HG02938 (cell line): ENCODE measurements at regions not wholly inside any gene's neighbourhood (a gene's known extent, or its start where the extent isn't known, plus 50 kb on each side); places are given as distances from the start of the nearest gene placed in this dataset.
A peak's percentile ranks its signal among the peaks of the same experiment; 100 is the strongest.
"Not testable (repeated sequence)": the region's sequence is repeated elsewhere in the genome, so short reads cannot be mapped to it uniquely, and the experiment has no call there.

Experiments
- ATAC-seq: cut with Tn5 transposase; IDR thresholded peaks from one replicate; pipeline ENCODE4 v1.9.1; 2021; ENCODE audit warnings: mild to moderate bottlenecking, moderate library complexity; ENCODE audit not compliant: unreplicated experiment

DNA sequence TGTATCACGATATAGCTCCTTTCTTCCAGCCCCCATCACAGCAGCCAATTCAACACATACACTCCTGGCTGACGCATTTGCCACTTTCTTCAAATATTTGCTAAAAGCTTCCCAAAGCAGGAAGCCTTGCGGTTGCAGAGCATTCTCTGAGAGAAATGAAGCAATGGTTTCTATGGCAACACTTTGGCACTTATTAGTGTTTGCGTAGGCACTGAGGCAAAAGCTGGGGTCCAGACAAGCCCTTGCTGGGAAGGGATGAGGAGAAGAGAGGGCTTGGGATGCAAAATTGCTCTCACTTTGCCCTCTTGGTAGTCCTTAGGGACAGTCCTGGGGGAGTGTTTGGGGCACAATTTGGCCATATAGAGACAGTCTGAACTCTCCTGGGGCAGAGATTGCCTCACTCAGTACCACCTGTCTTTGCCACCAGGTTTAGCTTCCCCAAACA is 55.0 kb upstream of the PAK3 start:
- peak; percentile 77 for ATAC-seq

DNA sequence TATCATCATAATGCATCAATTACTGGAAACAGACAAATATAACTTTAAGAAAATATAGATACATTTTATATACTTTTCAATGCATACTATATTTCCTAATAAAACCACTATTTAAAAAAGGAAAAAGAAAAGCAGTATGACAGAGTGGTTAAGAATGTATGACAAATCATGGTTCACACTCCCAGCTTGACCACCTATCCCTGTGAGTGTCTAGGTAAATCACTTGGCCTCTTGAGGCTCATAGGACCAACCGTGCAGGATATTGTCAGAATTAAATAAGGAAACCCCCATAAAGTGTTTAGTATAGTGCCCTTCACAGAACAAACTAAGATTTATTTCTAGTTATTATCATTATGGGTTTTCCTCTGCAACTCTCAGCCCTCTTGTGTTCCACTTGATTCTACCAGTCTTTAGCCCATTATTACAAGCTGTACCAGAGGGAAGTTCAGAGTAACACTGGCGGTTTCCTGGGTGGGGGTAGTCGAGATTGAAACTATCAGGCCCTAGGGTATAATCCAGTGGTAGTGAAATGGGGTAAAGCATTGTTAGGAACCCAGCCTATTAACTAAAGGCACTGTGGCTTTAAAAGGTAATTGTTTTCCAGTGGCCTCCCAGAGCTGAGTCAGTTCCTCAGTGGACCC is 55.5 kb upstream of the PAK3 start:
- ATAC-seq: peak; percentile 48

DNA sequence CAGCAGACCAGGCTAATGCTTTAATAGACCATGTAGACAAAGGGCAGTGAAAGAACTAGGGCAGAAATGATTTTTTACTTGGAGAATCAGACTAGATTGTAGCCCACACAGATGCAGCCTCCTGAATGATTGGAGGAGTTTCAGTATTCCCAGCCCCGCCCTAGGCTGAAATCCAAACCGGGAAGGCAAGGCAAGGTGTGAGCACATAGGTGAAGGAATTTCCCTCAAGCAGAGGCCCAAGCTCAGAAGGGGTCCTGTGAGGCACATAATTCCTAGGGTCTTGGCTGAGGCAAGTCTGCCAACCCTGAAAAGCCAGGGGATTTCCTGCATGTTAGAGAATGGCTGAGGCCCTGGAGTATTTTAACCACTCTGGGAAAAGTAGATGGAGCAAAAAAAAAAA is 56.4 kb upstream of the PAK3 start:
- no peak for ATAC-seq

DNA sequence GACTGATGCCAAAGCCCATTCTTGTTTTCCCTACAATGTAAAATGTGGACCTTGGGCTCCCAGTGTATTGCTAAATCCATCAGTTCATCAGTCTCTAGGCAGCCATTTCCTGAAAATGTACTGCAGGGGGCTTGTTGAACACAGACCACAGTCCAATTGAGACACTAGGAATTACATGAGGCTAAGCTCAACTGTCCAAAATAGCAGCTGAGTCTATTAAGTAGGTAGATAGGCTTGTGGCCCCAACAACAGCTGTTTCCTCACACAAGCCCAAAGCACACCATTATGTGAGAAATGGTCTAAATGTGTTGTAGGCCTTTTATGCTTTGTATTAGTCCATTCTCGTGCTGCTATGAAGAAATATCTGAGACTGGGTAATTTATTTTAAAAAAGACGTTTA is 60.0 kb upstream of the PAK3 start:
- ATAC-seq: no peak

DNA sequence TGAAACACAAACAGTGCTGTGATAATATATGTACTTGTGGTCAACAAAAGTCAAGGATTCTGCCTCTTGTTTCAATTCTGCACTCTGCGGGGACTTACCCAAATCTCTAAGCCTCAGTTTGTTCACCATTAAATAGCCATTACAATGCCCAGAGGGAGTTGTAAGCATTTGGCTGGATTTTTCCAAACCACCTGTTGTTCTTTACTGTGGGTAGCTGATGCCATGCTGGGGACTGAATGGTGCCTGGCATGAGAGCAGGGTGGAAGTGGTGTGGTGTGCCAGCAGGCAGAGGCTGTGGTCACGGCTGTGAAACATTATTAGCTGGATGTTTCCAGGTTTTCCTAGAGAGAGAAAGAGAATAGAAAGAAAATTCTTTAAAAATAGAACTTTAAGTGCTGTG is 60.7 kb upstream of the PAK3 start:
- no peak for ATAC-seq

DNA sequence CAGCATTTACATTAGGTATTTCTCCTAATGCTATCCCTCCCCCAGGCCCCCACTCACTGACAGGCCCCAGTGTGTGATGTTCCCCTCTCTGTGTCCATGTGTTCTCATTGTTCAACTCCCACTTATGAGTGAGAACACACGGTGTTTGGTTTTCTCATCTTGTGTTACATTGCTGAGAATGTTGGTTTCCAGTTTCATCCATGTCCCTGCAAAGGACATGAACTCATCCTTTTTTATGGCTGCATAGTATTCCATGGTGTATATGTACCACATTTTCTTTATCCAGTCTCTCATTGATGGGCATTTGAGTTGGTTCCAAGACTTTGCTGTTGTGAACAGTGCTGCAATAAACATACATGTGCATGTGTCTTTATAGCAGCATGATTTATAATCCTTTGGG is 73.0 kb upstream of the PAK3 start:
- not testable (repeated sequence) for ATAC-seq

DNA sequence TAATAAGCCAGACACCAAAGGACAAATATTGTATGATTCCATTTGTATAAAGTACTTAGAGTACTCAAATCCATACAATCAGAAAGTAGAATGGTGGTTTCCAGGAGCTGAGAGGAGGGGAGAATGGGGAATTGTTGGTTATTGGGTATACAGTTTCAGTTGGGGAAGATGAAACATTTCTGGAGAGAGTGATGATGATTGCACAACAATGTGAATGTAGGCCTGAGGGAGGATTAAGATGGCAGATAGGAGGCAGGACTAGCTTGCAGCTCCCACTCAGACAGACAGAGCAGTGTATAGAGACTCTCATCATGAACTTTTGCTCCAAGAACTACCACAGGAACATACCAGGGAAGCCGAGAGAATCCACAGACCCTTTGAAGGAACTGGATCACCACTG is 75.7 kb upstream of the PAK3 start:
- ATAC-seq: no peak

DNA sequence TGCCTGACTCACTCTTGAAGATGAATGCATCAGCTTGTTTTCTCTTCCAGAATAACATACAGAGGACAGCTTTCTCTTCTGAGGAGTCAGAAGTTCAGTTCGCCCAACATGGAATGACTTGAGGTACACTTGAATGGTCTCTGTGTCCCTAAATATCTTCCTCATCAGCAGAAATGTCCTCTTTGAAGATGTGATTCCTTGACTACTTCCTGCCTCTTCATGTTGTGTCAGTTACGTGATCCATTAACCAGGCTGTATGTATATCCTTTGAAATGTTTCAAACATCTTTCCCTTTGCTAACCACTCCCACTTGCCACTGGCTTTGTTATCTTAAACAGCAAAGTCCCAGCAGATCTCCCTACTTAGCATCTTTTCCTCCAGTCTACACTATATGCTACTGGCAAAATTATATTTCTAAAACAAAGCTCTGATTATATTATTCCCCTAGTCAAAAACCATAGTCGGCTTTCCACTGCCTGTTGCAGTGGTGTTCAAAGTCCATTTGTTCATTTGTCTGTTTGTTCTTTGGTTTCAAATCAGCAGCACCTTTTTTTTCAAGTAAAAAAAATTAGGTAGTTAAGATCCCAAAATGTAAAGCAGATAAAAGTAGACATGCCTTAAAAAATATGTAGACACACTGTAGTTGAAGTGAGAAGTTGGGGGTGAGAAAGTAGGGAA is 82.1 kb upstream of the PAK3 start:
- ATAC-seq: no peak

DNA sequence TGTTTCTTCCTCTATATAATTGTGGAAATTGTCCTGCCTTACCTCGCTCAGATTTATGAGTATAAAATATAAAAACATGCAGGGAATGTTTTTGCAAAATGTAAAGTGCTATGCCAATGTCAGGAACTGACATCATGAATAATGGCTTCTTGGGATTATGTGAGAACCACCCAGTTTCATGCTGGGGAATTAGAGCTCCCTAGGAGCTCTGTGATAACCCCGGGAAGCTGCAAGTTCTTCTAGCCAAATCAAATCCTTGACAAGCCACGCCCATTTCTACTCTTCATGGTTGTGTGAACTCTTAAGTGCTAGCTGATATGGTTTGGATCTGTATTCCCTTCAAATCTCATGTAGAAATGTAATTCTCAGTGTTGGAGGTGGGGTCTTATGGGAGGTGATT is 85.9 kb upstream of the PAK3 start:
- no peak for ATAC-seq

DNA sequence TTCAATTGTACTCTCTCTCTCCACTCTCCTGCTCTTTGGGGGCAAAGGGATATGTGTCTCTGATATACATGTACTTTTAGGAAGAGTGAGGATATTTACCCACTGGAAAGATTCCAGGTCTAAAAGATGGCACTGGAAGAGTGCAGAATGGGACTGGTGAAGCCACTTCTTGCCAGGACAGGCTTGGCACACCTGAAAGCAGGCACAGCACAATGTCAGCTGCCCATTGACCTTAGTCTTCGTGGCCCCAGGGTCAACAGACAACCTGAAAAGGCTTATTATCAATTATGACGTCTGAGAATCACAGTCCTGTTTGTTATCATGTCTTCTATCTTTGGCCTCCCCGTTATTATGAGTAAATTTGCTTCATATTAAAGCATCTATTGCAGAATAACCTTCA is 86.7 kb upstream of the PAK3 start:
- no peak for ATAC-seq

DNA sequence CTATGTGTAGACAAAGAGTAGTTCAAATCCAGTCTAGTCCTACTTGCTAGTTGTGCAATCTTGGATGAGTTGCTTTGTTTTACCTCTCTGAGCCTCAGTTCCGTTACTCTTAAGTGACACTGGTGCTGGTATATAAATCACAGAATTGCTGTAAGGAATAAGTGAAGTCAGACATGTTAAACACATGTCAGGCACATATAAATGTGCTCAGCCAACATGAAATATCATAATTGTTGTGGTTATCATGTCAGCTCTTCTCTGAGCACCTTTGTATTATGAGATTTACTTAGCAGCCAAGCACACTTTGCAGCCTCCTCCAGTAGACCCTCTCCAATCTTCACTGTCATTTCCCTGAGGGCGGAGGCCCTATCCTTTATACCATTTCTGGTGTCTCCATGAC is 87.9 kb upstream of the PAK3 start:
- no peak for ATAC-seq

DNA sequence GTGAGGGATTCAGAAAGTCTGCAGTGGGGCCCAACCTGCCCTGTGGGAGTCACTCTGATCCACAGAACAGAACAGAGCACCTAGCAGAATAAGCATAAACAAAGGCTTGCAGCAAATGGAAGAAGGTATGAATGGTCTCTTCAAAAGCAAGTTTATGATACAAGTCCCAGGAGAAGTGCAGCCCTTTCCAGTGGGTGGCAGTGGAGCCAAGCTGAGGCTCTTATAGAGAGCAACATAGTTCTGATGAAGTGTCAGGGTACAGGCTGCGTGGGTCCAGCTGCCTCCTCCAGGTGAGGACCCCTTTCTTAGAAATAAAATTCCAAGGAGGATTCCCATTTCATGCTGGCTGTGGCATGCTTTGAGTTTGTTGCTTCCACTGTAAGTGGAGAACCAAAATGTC is 88.8 kb upstream of the PAK3 start:
- no peak for ATAC-seq

DNA sequence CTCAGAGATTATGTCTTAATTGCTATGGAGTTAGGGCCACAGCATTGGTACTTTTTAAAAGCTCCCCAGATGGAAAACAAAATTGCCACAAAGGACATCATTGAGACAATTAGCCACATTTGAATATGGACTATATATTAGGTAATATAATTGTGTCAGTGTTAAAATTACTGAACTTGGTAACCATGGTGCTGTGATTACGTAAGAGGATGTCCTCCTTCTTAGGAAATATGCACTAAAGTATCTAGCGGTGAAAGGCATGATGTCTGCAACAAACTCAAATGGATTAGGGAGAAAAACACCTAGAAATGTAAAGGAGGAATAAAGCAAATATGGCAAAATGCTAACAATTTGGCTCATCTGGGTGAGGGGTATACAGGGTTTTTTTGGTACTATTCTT is 89.9 kb upstream of the PAK3 start:
- ATAC-seq: no peak

DNA sequence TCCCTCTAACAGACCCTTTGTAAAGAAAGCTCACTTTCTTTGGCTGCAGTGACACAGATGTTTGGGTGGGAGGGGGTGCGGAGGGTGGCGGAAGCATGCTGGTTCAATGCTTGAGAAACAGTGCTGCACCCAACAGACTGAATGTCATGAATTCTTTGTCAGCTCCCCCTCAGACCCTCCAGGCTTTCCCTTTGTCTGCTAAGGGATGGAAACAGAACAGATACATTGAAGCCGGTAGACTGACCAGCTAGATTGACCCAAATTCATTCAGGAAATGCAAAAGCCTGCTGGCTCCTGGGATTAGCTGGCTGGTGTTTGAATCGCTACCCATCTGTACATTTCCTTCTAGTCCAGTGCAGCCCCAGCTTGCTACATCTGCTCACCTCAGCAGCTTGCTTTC is 90.8 kb upstream of the PAK3 start:
- no peak for ATAC-seq

DNA sequence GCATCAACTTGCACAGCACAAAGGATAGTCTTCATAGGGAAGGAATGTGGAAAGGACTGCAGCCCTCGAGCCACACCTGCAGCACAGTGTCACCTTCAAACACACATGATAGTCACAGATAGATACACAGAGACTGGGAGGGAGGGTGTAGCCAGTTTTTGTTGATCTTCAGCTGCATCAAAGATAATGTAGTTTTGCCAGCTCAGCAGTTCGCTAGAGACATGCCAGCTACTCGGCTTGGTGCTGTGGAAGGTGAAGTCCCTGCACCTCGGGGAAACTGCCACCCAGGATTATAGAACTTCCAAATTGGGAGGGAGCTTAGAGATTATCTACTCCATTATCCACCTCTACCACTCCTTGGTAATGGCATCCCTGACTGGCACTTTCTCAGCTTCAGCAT is 92.9 kb upstream of the PAK3 start:
- ATAC-seq: no peak

DNA sequence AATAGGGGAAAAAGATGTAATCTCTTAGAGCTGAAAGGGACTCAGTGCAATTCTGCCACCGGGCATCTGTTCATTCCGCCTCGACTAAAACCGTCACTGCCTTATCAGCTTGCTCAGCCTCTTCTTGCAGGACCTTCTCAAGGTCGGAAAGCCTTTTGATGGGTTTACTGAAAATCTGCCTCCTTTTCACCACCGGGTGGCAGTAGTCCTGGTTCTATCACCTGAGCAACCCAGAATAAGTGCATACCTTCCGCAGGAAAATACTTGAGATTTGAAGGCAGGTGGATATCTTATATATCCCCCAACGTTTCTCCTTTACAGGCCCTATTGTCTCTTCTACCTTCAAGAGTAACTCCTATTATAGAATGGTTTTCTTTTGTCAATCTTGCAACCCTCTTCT is 103.4 kb upstream of the PAK3 start:
- ATAC-seq: no peak

DNA sequence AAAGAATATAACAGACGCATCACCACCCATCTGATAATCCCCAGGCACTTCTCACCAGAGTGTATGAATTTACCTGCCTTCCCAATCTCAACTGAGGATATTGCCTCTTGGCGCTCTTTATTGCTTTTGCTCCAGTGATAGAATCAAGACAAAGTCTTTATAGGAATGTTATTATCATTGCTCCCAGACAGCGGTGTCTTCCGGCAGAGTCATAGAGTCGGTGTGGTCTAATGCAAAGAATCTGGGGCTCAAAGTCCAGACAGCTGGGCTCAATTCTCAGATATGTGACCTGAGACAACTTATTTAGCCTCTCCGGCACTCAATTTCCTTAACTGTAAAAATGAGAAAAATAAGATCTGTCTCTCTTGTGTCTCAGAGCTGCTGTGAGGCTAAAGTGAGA is 106.1 kb upstream of the PAK3 start:
- no peak for ATAC-seq

DNA sequence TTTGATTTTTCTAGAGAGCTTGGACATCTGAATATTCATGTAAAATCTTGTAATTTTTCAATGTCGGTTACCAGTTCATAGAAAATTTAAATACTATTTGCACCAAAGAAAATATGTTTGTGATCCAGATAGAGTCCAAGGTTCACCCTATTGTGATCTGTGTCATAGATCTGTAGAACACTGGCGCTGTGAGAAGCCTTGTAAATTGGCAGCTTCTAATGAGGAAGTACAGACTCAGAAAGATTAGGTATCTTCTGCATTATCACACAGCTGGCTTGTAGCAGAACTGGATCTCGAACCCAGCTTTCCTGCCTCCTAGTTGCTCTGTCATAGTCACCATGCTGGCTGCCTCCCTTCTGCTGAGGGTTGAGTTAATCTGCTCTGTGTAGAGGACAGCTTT is 106.5 kb upstream of the PAK3 start:
- ATAC-seq: no peak

DNA sequence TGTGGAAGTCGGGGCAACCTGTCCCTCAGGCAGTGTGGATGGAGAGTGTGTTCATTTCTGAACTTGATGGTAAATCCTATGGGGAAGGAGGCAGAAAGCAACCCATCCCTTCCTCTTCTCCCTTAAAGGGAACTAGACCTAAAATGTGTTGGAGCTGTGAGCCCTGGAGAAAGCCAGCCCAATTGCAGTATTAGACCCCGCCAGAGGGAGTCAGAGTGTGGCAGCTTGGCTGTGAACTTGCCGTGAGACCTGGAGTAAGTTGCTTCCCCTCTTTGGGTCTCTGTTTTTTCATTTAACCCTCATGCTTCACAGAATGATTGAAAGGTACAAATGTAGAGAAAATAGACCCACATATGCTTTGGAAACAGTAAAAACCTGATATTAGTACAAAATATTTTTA is 108.7 kb upstream of the PAK3 start:
- no peak for ATAC-seq

DNA sequence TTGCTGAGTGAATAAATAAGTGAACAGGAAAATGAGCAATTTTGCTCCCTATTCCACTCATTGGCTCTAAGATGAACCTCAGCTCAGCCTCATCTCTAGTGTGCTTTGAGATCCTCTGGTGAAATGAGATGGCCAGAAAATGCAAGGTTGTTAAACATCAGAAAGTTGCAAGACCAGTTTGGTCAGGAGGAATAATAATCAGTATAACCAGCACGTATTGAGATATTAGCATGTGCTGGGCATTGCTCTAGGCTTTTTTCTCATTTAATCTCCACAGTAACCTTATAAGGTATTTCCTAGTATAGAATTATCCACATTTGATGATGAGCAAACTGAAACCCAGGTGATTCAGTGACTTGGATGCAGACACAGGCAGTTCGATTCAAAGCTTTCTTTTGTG is 110.5 kb upstream of the PAK3 start:
- no peak for ATAC-seq

DNA sequence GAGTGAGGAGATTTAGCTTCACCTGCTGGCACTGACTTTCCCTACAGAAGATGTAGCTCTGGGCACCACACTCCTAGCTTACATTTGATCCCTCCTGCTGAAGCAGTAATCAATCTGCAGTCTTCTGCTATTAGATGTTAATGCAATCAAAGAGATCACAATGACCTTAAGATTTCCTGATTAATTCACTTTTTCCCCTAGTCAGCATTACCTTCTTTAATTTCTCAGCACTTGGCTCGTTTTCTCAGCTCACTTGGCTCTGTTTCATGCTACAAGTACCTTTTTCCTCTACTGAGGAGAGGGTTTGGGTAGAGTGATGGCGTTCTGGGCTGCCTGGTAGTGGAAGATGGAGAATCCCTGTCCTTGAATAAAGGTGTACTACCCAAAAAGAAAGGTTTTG is 113.0 kb upstream of the PAK3 start:
- ATAC-seq: no peak

DNA sequence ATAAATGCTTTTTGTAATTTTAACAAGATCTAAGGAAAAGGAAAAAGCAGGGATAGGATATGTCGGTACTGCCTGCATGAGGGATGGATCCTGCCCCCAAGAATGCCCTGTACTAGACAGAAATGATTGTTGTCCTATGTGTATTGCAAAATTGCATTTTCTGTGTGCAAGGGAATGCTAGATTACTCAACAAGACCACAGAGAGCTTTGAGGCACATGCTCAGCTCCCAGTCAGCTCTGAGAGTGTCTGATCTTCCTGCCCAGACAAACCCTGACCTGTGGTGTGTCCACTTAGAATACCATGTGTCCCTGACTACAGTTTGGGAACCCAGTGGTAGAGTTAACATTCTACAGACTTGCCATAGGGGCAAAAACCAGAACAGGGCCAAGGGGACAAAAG is 129.2 kb upstream of the PAK3 start:
- ATAC-seq: no peak

DNA sequence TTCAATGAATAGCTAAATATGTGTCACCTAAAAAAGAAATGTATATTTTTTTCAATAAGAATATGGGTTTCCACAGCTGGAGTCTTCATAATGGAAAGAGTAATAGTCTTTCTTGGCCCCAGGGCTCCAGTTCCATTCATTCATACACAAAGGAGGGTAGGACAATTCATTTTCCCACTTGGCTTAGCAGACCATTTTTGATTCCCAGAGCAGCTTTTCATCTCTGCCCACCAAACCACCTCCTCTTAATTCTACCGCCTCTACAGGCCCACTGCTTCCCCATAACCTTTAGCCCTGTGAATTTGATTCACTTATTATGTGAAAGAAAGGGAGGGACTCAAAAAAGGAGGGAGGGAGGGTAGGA is 129.9 kb upstream of the PAK3 start:
- no peak for ATAC-seq
